ENCODE measurements at regions not wholly inside any gene's neighbourhood (a gene's known extent, or its start where the extent isn't known, plus 50 kb on each side); places are given as distances from the start of the nearest gene placed in this dataset.

- Mint-ChIP-seq H3K4me1 (no peaks in the 10 kb centered on the region), H3K27ac (no peak overlapping the region), H3K27me3 (peaks cover 21% of the 10 kb centered on the region), H3K9me3 (no peaks in the 10 kb centered on the region), H3K36me3 (no peaks in the 10 kb centered on the region), H3K4me3 (no peak overlapping the region)
- ATAC-seq: no peak
These were observed 108.0 kb upstream of the CREB5 start for GRCh38 chr7:28304290-28304689.

- no peak overlapping the region for H3K4me3 Mint-ChIP-seq
These were observed 102.4 kb upstream of the CREB5 start for GRCh38 chr7:28309704-28310459.

GRCh38 chr7:28310460-28310848 is 101.9 kb upstream of the CREB5 start:
- Mint-ChIP-seq H3K9me3 (no peaks in the 10 kb centered on the region), H3K27me3 (peaks cover 65% of the 10 kb centered on the region), H3K4me3 (no peak overlapping the region), H3K4me1 (peaks cover 10% of the 10 kb centered on the region), H3K36me3 (no peaks in the 10 kb centered on the region), H3K27ac (no peak overlapping the region)
- no peak for ATAC-seq

More at GRCh38 chr7:28309704-28310459, 102.4 kb upstream of the CREB5 start:
- Mint-ChIP-seq H3K27ac (no peak overlapping the region), H3K9me3 (no peaks in the 10 kb centered on the region), H3K4me1 (peaks cover 10% of the 10 kb centered on the region), H3K36me3 (no peaks in the 10 kb centered on the region), H3K27me3 (peaks cover 60% of the 10 kb centered on the region)
- ATAC-seq: no peak

GRCh38 chr7:28311670-28312069 is 100.6 kb upstream of the CREB5 start:
- Mint-ChIP-seq H3K27ac (no peak overlapping the region), H3K27me3 (peaks cover 75% of the 10 kb centered on the region), H3K4me1 (peaks cover 10% of the 10 kb centered on the region), H3K4me3 (no peak overlapping the region), H3K9me3 (no peaks in the 10 kb centered on the region), H3K36me3 (no peaks in the 10 kb centered on the region)
- no peak for ATAC-seq

- Mint-ChIP-seq H3K9me3 (no peaks in the 10 kb centered on the region), H3K36me3 (no peaks in the 10 kb centered on the region), H3K27ac (no peak overlapping the region), H3K4me1 (peaks cover 10% of the 10 kb centered on the region), H3K4me3 (no peak overlapping the region), H3K27me3 (peaks cover 67% of the 10 kb centered on the region)
- ATAC-seq: no peak
These were observed 99.4 kb upstream of the CREB5 start for GRCh38 chr7:28312948-28313347.

GRCh38 chr7:28314841-28315240 is 97.5 kb upstream of the CREB5 start:
- Mint-ChIP-seq H3K4me3 (no peak overlapping the region), H3K4me1 (peaks cover 10% of the 10 kb centered on the region), H3K9me3 (no peaks in the 10 kb centered on the region), H3K27me3 (peaks cover 48% of the 10 kb centered on the region), H3K27ac (no peak overlapping the region), H3K36me3 (no peaks in the 10 kb centered on the region)
- ATAC-seq: no peak

GRCh38 chr7:28315565-28316410 is 96.5 kb upstream of the CREB5 start:
- no peak for ATAC-seq
- H3K27me3 Mint-ChIP-seq: peaks cover 42% of the 10 kb centered on the region

GRCh38 chr7:28316489-28316888 is 95.8 kb upstream of the CREB5 start:
- Mint-ChIP-seq H3K4me1 (peaks cover 7% of the 10 kb centered on the region), H3K4me3 (no peak overlapping the region), H3K36me3 (no peaks in the 10 kb centered on the region), H3K27ac (no peak overlapping the region), H3K9me3 (no peaks in the 10 kb centered on the region), H3K27me3 (peaks cover 36% of the 10 kb centered on the region)
- ATAC-seq: no peak

More at GRCh38 chr7:28315565-28316410, 96.5 kb upstream of the CREB5 start:
- Mint-ChIP-seq H3K36me3 (no peaks in the 10 kb centered on the region), H3K4me3 (no peak overlapping the region), H3K4me1 (peaks cover 10% of the 10 kb centered on the region), H3K27ac (no peak overlapping the region), H3K9me3 (no peaks in the 10 kb centered on the region)

GRCh38 chr7:28318101-28318762 is 94.1 kb upstream of the CREB5 start:
- Mint-ChIP-seq H3K4me3 (no peak overlapping the region), H3K36me3 (no peaks in the 10 kb centered on the region), H3K27ac (no peak overlapping the region), H3K9me3 (no peaks in the 10 kb centered on the region), H3K4me1 (no peaks in the 10 kb centered on the region), H3K27me3 (peaks cover 19% of the 10 kb centered on the region)
- ATAC-seq: no peak

- Mint-ChIP-seq H3K9me3 (no peaks in the 10 kb centered on the region), H3K4me1 (no peaks in the 10 kb centered on the region), H3K27me3 (no peaks in the 10 kb centered on the region), H3K4me3 (no peak overlapping the region), H3K27ac (no peak overlapping the region), H3K36me3 (no peaks in the 10 kb centered on the region)
- ATAC-seq: no peak
These were observed 88.5 kb upstream of the CREB5 start for GRCh38 chr7:28323833-28324232.

GRCh38 chr7:28328146-28328545 is 84.2 kb upstream of the CREB5 start:
- H3K9me3 Mint-ChIP-seq: no peaks in the 10 kb centered on the region
- peaks cover 22% of the 10 kb centered on the region for H3K4me1 Mint-ChIP-seq
- ATAC-seq: no peak
- no peak overlapping the region for H3K27ac Mint-ChIP-seq
- H3K27me3 Mint-ChIP-seq: no peaks in the 10 kb centered on the region
- no peak overlapping the region for H3K4me3 Mint-ChIP-seq
- H3K36me3 Mint-ChIP-seq: no peaks in the 10 kb centered on the region

- Mint-ChIP-seq H3K27me3 (no peaks in the 10 kb centered on the region), H3K36me3 (no peaks in the 10 kb centered on the region), H3K4me3 (no peak overlapping the region), H3K27ac (peak overlapping the region; percentile 55), H3K4me1 (peaks cover 22% of the 10 kb centered on the region), H3K9me3 (peaks cover 4% of the 10 kb centered on the region)
- ATAC-seq: peak; percentile 76
These were observed 83.3 kb upstream of the CREB5 start for GRCh38 chr7:28328822-28329660.

- H3K27me3 Mint-ChIP-seq: no peaks in the 10 kb centered on the region
- peaks cover 22% of the 10 kb centered on the region for H3K4me1 Mint-ChIP-seq
- H3K27ac Mint-ChIP-seq: peak overlapping the region; percentile 55
- peak overlapping the region; percentile 41 for H3K4me3 Mint-ChIP-seq
- H3K9me3 Mint-ChIP-seq: peaks cover 7% of the 10 kb centered on the region
- peak; percentile 69 for ATAC-seq
- no peaks in the 10 kb centered on the region for H3K36me3 Mint-ChIP-seq
These were observed 82.5 kb upstream of the CREB5 start for GRCh38 chr7:28329661-28330363.

GRCh38 chr7:28330384-28331070 is 81.8 kb upstream of the CREB5 start:
- peak overlapping the region; percentile 41 for H3K4me3 Mint-ChIP-seq
- H3K4me1 Mint-ChIP-seq: peaks cover 22% of the 10 kb centered on the region
- ATAC-seq: peak; percentile 32
- no peaks in the 10 kb centered on the region for H3K27me3 Mint-ChIP-seq
- H3K9me3 Mint-ChIP-seq: peaks cover 7% of the 10 kb centered on the region
- H3K36me3 Mint-ChIP-seq: no peaks in the 10 kb centered on the region
- peak overlapping the region; percentile 55 for H3K27ac Mint-ChIP-seq

All from stimulated activated memory B cell treated with anti-CD40 and anti-IgM and Interleukin-4, amounts not matched to agents 10 μg/mL and 1 μg/mL and 100 μg/mL, for 72 hours (primary cell).